ENCODE measurements at regions not wholly inside any gene's neighbourhood (a gene's known extent, or its start where the extent isn't known, plus 50 kb on each side); places are given as distances from the start of the nearest gene placed in this dataset.

DNA sequence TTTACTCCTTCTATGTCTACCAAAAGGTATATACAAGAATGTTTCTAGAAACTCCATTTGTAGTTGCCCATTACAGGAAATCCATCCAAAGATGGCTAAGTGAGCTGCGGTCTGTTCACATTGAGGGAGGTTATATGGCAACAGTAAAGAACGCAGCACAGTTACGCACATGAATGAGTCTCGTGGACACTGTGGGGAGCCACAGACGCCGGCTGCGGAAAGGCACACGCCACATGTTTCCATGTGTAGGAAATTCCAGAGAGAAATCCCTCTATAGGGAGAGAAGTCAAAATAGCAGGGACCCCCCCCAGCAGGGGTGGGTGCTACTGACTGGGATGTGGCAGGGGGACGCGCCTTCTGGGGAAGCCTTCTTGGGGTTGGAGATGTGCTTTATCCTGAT, 139.0 kb upstream of the NCOR2 start:
- WGBS, 2 donors (ENCODE audit: low coverage in 1 of 2) = 97% methylated on average over 10 of the region's 10 CpGs; no CpG with 5 or more reads in 1 of the 2 donors
- H3K27me3 ChIP-seq = no peaks in the 10 kb centered on the region
- H3K9me3 ChIP-seq = peaks cover 0 to 6% (median 0%) of the 10 kb centered on the region in 3 donors
- no peak for ATAC-seq
- no peak overlapping the region for H3K27ac ChIP-seq
- peaks cover 2 to 21% (median 5%) of the 10 kb centered on the region in 3 donors for H3K4me1 ChIP-seq
- no peak for TF ChIP-seq EP300 (IDR thresholded peaks at IDR 0.05)
- TF ChIP-seq POLR2A (IDR thresholded peaks at IDR 0.05) = no peak
- no peak for TF ChIP-seq POLR2AphosphoS5 (IDR thresholded peaks at IDR 0.05)
- TF ChIP-seq, protein P1, sequence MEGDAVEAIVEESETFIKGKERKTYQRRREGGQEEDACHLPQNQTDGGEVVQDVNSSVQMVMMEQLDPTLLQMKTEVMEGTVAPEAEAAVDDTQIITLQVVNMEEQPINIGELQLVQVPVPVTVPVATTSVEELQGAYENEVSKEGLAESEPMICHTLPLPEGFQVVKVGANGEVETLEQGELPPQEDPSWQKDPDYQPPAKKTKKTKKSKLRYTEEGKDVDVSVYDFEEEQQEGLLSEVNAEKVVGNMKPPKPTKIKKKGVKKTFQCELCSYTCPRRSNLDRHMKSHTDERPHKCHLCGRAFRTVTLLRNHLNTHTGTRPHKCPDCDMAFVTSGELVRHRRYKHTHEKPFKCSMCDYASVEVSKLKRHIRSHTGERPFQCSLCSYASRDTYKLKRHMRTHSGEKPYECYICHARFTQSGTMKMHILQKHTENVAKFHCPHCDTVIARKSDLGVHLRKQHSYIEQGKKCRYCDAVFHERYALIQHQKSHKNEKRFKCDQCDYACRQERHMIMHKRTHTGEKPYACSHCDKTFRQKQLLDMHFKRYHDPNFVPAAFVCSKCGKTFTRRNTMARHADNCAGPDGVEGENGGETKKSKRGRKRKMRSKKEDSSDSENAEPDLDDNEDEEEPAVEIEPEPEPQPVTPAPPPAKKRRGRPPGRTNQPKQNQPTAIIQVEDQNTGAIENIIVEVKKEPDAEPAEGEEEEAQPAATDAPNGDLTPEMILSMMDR (IDR thresholded peaks at IDR 0.05) = no peak
- no peaks in the 10 kb centered on the region for H3K36me3 ChIP-seq
- no peak overlapping the region for H3K4me3 ChIP-seq

DNA sequence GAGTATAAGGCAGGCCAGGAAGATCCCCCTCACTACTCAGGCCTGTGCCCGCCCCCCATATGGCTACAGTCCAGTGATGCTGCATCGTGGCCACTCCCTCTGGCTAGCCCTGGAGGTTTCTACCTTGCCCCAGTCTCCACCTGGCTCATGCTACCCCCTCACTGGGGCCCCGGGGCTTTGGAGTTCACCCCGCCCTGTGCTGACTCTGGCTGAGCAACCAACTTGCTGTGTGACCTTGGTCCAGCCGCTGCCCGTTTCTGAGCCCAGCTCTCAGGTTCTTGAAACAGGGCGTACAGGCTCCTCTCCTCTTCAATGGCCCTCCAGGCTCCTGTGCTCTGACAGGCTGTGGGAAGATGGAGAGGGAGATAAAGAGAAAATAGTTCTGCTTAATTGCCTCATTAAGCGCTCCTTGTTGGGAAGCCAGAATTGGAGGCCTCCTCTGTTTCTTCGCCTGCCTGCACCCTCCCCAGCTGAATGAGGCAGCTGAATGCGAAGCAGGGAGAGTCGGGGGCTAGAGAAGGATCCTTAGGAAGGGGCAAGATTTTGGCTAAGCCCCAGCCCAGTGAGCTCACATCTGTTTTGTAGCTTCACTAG, 138.2 kb upstream of the NCOR2 start:
- no peak overlapping the region for H3K27ac ChIP-seq
- ATAC-seq = no peak
- no peak overlapping the region for H3K4me3 ChIP-seq
- H3K4me1 ChIP-seq = peaks cover 7 to 28% (median 12%) of the 10 kb centered on the region in 3 donors
- peaks cover 0 to 6% (median 0%) of the 10 kb centered on the region in 3 donors for H3K9me3 ChIP-seq
- WGBS, 2 donors (ENCODE audit: low coverage in 1 of 2) = 87% methylated on average over 4 of the region's 11 CpGs; no CpG with 5 or more reads in 1 of the 2 donors
- TF ChIP-seq EP300 (IDR thresholded peaks at IDR 0.05) (no peak), POLR2A (IDR thresholded peaks at IDR 0.05) (no peak), POLR2AphosphoS5 (IDR thresholded peaks at IDR 0.05) (no peak)
- TF ChIP-seq, protein P1 (IDR thresholded peaks at IDR 0.05) = no peak
- H3K27me3 ChIP-seq = no peaks in the 10 kb centered on the region
- no peaks in the 10 kb centered on the region for H3K36me3 ChIP-seq

DNA sequence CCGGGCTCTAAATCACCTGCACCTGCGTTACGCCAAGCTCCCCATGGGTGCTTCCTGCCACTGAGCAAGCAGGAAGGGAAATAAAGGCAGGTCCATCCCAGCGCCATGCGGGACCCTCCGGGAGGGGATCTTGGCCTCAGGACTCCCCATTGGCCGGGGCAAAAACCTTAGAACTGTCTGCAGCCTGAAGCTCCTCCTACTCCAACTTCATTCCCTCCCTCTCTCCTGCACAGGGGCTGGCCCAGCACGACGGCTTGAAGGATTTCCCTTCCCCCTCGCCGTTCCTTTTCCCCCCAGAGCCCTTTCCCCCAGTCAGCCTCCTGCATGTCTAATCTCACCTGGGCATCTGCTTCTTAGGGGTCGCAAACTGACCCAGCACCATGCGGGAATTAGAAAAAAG, 137.2 kb upstream of the NCOR2 start:
- ATAC-seq = no peak
- WGBS, 2 donors (ENCODE audit: low coverage in 1 of 2) = 100% methylated on average over 2 of the region's 13 CpGs; no CpG with 5 or more reads in 1 of the 2 donors
- no peak overlapping the region for H3K4me3 ChIP-seq
- no peaks in the 10 kb centered on the region for H3K36me3 ChIP-seq
- H3K9me3 ChIP-seq = peaks cover 0 to 6% (median 0%) of the 10 kb centered on the region in 3 donors
- no peaks in the 10 kb centered on the region for H3K27me3 ChIP-seq
- no peak overlapping the region for H3K27ac ChIP-seq
- H3K4me1 ChIP-seq = peaks cover 7 to 27% (median 14%) of the 10 kb centered on the region in 3 donors
- TF ChIP-seq POLR2A (IDR thresholded peaks at IDR 0.05) = no peak
- no peak for TF ChIP-seq EP300 (IDR thresholded peaks at IDR 0.05)
- TF ChIP-seq POLR2AphosphoS5 (IDR thresholded peaks at IDR 0.05) = no peak
- TF ChIP-seq, protein P1 (IDR thresholded peaks at IDR 0.05) = no peak

GRCh38 chr12:124703856-124704255, 136.4 kb upstream of the NCOR2 start:
- no peak for ATAC-seq
- peaks cover 7 to 22% (median 14%) of the 10 kb centered on the region in 3 donors for H3K4me1 ChIP-seq
- no peak for TF ChIP-seq POLR2A (IDR thresholded peaks at IDR 0.05)
- no peak for TF ChIP-seq EP300 (IDR thresholded peaks at IDR 0.05)
- TF ChIP-seq POLR2AphosphoS5 (IDR thresholded peaks at IDR 0.05) = no peak
- TF ChIP-seq, protein P1 (IDR thresholded peaks at IDR 0.05) = no peak
- H3K9me3 ChIP-seq = peaks cover 0 to 6% (median 0%) of the 10 kb centered on the region in 3 donors
- H3K27me3 ChIP-seq = no peaks in the 10 kb centered on the region
- no peak overlapping the region for H3K27ac ChIP-seq
- H3K36me3 ChIP-seq = no peaks in the 10 kb centered on the region
- no peak overlapping the region for H3K4me3 ChIP-seq
- 83 to 94% methylated on average over 8 of the region's 8 CpGs for WGBS, 2 donors (ENCODE audit: low coverage in 1 of 2)

DNA sequence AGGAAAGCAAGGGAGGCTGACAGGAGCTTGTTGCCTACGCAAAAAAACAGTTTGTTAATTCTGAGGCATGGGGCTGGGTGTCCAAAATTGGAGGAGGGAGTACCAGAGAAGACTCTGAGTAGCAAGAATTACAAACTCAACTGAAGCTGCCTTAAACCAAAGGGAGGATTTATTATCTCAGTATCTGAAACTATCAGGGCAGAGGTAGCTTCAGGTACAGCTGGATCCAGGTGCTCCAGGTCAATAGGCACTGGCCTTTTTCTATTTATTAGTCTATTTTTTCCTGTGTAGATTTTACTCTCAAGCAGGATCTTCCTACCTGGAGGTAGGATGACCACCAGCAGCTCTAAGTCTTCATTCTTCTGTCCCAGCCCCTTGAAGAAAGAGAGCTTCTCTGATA, 135.3 kb upstream of the NCOR2 start:
- no peak overlapping the region for H3K4me3 ChIP-seq
- no peak overlapping the region for H3K27ac ChIP-seq
- 93 to 100% methylated on average over 1 of the region's 1 CpG for WGBS, 2 donors (ENCODE audit: low coverage in 1 of 2)
- H3K4me1 ChIP-seq = peaks cover 7 to 22% (median 14%) of the 10 kb centered on the region in 3 donors
- TF ChIP-seq, protein P1 (IDR thresholded peaks at IDR 0.05) = no peak
- TF ChIP-seq EP300 (IDR thresholded peaks at IDR 0.05) (no peak), POLR2AphosphoS5 (IDR thresholded peaks at IDR 0.05) (no peak), POLR2A (IDR thresholded peaks at IDR 0.05) (no peak)
- H3K36me3 ChIP-seq = no peaks in the 10 kb centered on the region
- H3K27me3 ChIP-seq = no peaks in the 10 kb centered on the region
- H3K9me3 ChIP-seq = peaks cover 0 to 2% (median 0%) of the 10 kb centered on the region in 3 donors
- ATAC-seq = no peak

Data from gastroesophageal sphincter (tissue), 4 donors.